22Rv1 (cell line): ENCODE measurements at regions not wholly inside any gene's neighbourhood (a gene's known extent, or its start where the extent isn't known, plus 50 kb on each side); places are given as distances from the start of the nearest gene placed in this dataset.

Source experiments
- H3K27ac ChIP-seq: fragments of 450-650 bp; 2 replicates; pipeline ENCODE4 v1.5.1; 2017
- CTCF ChIP-seq: fragments of 450-650 bp; IDR thresholded peaks from 2 replicates; pipeline ENCODE4 v1.5.1; 2017; ENCODE audit warnings: mild to moderate bottlenecking
- ZFX ChIP-seq: fragments of 450-650 bp; IDR thresholded peaks from 2 replicates; pipeline ENCODE4 v1.6.1; 2017; ENCODE audit warnings: antibody characterized with exemption, borderline replicate concordance

- H3K27ac ChIP-seq: peak overlapping the region; percentile 52
- TF ChIP-seq CTCF (no peak), ZFX (no peak)
These were observed 199.6 kb downstream of the EFHB start for GRCh38 chr3:19734453-19734852.

- TF ChIP-seq ZFX (no peak), CTCF (no peak)
- H3K27ac ChIP-seq: no peak overlapping the region
These were observed 209.0 kb downstream of the EFHB start for GRCh38 chr3:19725000-19725399.

- no peak overlapping the region for H3K27ac ChIP-seq
- TF ChIP-seq CTCF (no peak), ZFX (no peak)
These were observed 216.3 kb downstream of the EFHB start for GRCh38 chr3:19717736-19718135.

- no peak overlapping the region for H3K27ac ChIP-seq
- TF ChIP-seq ZFX: no peak
- no peak for TF ChIP-seq CTCF
These were observed 222.7 kb downstream of the EFHB start for GRCh38 chr3:19711160-19711782.

GRCh38 chr3:19702416-19703078 is 231.5 kb downstream of the EFHB start:
- H3K27ac ChIP-seq: peak overlapping the region; percentile 86
- TF ChIP-seq CTCF: no peak
- no peak for TF ChIP-seq ZFX

- H3K27ac ChIP-seq: no peak overlapping the region
- TF ChIP-seq ZFX (no peak), CTCF (peak; percentile 40)
These were observed 245.2 kb downstream of the EFHB start for GRCh38 chr3:19688767-19689166.

- H3K27ac ChIP-seq: no peak overlapping the region
- TF ChIP-seq CTCF: no peak
- no peak for TF ChIP-seq ZFX
These were observed 265.9 kb downstream of the EFHB start for GRCh38 chr3:19668163-19668562.
